ENCODE measurements at regions not wholly inside any gene's neighbourhood (a gene's known extent, or its start where the extent isn't known, plus 50 kb on each side); places are given as distances from the start of the nearest gene placed in this dataset.

- TF ChIP-seq, protein P1, sequence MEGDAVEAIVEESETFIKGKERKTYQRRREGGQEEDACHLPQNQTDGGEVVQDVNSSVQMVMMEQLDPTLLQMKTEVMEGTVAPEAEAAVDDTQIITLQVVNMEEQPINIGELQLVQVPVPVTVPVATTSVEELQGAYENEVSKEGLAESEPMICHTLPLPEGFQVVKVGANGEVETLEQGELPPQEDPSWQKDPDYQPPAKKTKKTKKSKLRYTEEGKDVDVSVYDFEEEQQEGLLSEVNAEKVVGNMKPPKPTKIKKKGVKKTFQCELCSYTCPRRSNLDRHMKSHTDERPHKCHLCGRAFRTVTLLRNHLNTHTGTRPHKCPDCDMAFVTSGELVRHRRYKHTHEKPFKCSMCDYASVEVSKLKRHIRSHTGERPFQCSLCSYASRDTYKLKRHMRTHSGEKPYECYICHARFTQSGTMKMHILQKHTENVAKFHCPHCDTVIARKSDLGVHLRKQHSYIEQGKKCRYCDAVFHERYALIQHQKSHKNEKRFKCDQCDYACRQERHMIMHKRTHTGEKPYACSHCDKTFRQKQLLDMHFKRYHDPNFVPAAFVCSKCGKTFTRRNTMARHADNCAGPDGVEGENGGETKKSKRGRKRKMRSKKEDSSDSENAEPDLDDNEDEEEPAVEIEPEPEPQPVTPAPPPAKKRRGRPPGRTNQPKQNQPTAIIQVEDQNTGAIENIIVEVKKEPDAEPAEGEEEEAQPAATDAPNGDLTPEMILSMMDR (IDR thresholded peaks at IDR 0.05), result no peak
- TF ChIP-seq POLR2AphosphoS5 (IDR thresholded peaks at IDR 0.05) (no peak), POLR2A (IDR thresholded peaks at IDR 0.05) (no peak)
These were observed 493.1 kb downstream of the DNAJB9 start for GRCh38 chr7:109062798-109063197.
